ENCODE measurements at regions not wholly inside any gene's neighbourhood (a gene's known extent, or its start where the extent isn't known, plus 50 kb on each side); places are given as distances from the start of the nearest gene placed in this dataset.

- Mint-ChIP-seq H3K36me3 (ENCODE audit: insufficient read depth) (no peaks in the 10 kb centered on the region), H3K27ac (no peak overlapping the region), H3K4me3 (no peak overlapping the region), H3K27me3 (peaks cover 29 to 33% of the 10 kb centered on the region in 2 donors), H3K9me3 (no peaks in the 10 kb centered on the region), H3K4me1 (ENCODE audit: low read depth in 2 of 2) (no peaks in the 10 kb centered on the region)
- ATAC-seq (replicated peaks) (no peak), DNase-seq (no peak)
Measured at GRCh38 chr6:87995461-87995860, 52.2 kb upstream of the SPACA1 start.

- Mint-ChIP-seq H3K4me1 (ENCODE audit: low read depth in 2 of 2) (no peaks in the 10 kb centered on the region), H3K36me3 (ENCODE audit: insufficient read depth) (no peaks in the 10 kb centered on the region), H3K27ac (no peak overlapping the region), H3K9me3 (no peaks in the 10 kb centered on the region), H3K27me3 (peaks cover 17 to 20% of the 10 kb centered on the region in 2 donors), H3K4me3 (no peak overlapping the region)
- no peak for DNase-seq
- ATAC-seq (replicated peaks), result no peak
Measured at GRCh38 chr6:87993356-87993755, 54.3 kb upstream of the SPACA1 start.

GRCh38 chr6:87990871-87991270 lies 56.8 kb upstream of the SPACA1 start:
- H3K36me3 Mint-ChIP-seq (ENCODE audit: insufficient read depth), result no peaks in the 10 kb centered on the region
- no peak overlapping the region for H3K4me3 Mint-ChIP-seq

GRCh38 chr6:87982134-87982533 lies 65.5 kb upstream of the SPACA1 start:
- H3K9me3 Mint-ChIP-seq, result no peaks in the 10 kb centered on the region
- no peak for ATAC-seq (replicated peaks)
- no peak for DNase-seq
- H3K36me3 Mint-ChIP-seq (ENCODE audit: insufficient read depth), result no peaks in the 10 kb centered on the region
- no peak overlapping the region for H3K27ac Mint-ChIP-seq
- H3K4me1 Mint-ChIP-seq (ENCODE audit: low read depth in 2 of 2), result no peaks in the 10 kb centered on the region
- peaks cover 55 to 65% of the 10 kb centered on the region in 2 donors for H3K27me3 Mint-ChIP-seq
- H3K4me3 Mint-ChIP-seq, result no peak overlapping the region

More at GRCh38 chr6:87990871-87991270, 56.8 kb upstream of the SPACA1 start:
- Mint-ChIP-seq H3K27ac (no peak overlapping the region), H3K9me3 (no peaks in the 10 kb centered on the region), H3K4me1 (ENCODE audit: low read depth in 2 of 2) (no peaks in the 10 kb centered on the region), H3K27me3 (peaks cover 10 to 16% of the 10 kb centered on the region in 2 donors)
- DNase-seq, result no peak
- no peak for ATAC-seq (replicated peaks)

GRCh38 chr6:87979737-87980136 lies 67.9 kb upstream of the SPACA1 start:
- no peak for ATAC-seq (replicated peaks)
- H3K36me3 Mint-ChIP-seq (ENCODE audit: insufficient read depth), result peaks cover 3% of the 10 kb centered on the region
- H3K27ac Mint-ChIP-seq, result no peak overlapping the region
- H3K4me3 Mint-ChIP-seq, result no peak overlapping the region
- no peaks in the 10 kb centered on the region for H3K9me3 Mint-ChIP-seq
- DNase-seq, result no peak
- H3K4me1 Mint-ChIP-seq (ENCODE audit: low read depth in 2 of 2), result no peaks in the 10 kb centered on the region
- H3K27me3 Mint-ChIP-seq, result peaks cover 68 to 78% of the 10 kb centered on the region in 2 donors

GRCh38 chr6:87976616-87977015 lies 71.0 kb upstream of the SPACA1 start:
- DNase-seq (no peak), ATAC-seq (replicated peaks) (no peak)
- Mint-ChIP-seq H3K36me3 (ENCODE audit: insufficient read depth) (peaks cover 3% of the 10 kb centered on the region), H3K4me3 (no peak overlapping the region), H3K27me3 (peaks cover 54 to 55% of the 10 kb centered on the region in 2 donors), H3K4me1 (ENCODE audit: low read depth in 2 of 2) (no peaks in the 10 kb centered on the region), H3K9me3 (peaks cover 0 to 3% of the 10 kb centered on the region in 2 donors), H3K27ac (no peak overlapping the region)

- H3K4me3 Mint-ChIP-seq, result no peak overlapping the region
- no peak overlapping the region for H3K27ac Mint-ChIP-seq
Measured at GRCh38 chr6:87975561-87975960, 72.1 kb upstream of the SPACA1 start.

GRCh38 chr6:87972279-87972678 lies 75.4 kb upstream of the SPACA1 start:
- Mint-ChIP-seq H3K4me3 (no peak overlapping the region), H3K27ac (no peak overlapping the region), H3K36me3 (ENCODE audit: insufficient read depth) (peaks cover 3% of the 10 kb centered on the region), H3K27me3 (peaks cover 19 to 26% of the 10 kb centered on the region in 2 donors), H3K9me3 (peaks cover 0 to 3% of the 10 kb centered on the region in 2 donors), H3K4me1 (ENCODE audit: low read depth in 2 of 2) (no peaks in the 10 kb centered on the region)
- ATAC-seq (replicated peaks) (no peak), DNase-seq (no peak)

More at GRCh38 chr6:87975561-87975960, 72.1 kb upstream of the SPACA1 start:
- H3K27me3 Mint-ChIP-seq, result peaks cover 43 to 50% of the 10 kb centered on the region in 2 donors
- ATAC-seq (replicated peaks) (no peak), DNase-seq (no peak)
- peaks cover 0 to 3% of the 10 kb centered on the region in 2 donors for H3K9me3 Mint-ChIP-seq
- H3K4me1 Mint-ChIP-seq (ENCODE audit: low read depth in 2 of 2), result no peaks in the 10 kb centered on the region
- H3K36me3 Mint-ChIP-seq (ENCODE audit: insufficient read depth), result peaks cover 3% of the 10 kb centered on the region

GRCh38 chr6:87971605-87972262 lies 75.9 kb upstream of the SPACA1 start:
- Mint-ChIP-seq H3K36me3 (ENCODE audit: insufficient read depth) (peaks cover 3% of the 10 kb centered on the region), H3K27ac (no peak overlapping the region), H3K4me1 (ENCODE audit: low read depth in 2 of 2) (no peaks in the 10 kb centered on the region), H3K9me3 (peaks cover 0 to 3% of the 10 kb centered on the region in 2 donors), H3K27me3 (peaks cover 14 to 24% of the 10 kb centered on the region in 2 donors), H3K4me3 (no peak overlapping the region)
- no peak for ATAC-seq (replicated peaks)
- no peak for DNase-seq

- Mint-ChIP-seq H3K4me3 (no peak overlapping the region), H3K9me3 (peaks cover 0 to 1% of the 10 kb centered on the region in 2 donors), H3K4me1 (ENCODE audit: low read depth in 2 of 2) (no peaks in the 10 kb centered on the region), H3K36me3 (ENCODE audit: insufficient read depth) (no peaks in the 10 kb centered on the region), H3K27me3 (peaks cover 9 to 18% of the 10 kb centered on the region in 2 donors), H3K27ac (no peak overlapping the region)
- DNase-seq (peak; percentile 3 to 8 (median 7)), ATAC-seq (replicated peaks) (peak; percentile 75)
Measured at GRCh38 chr6:87968435-87969278, 79.0 kb upstream of the SPACA1 start.

GRCh38 chr6:87965806-87966205 lies 81.8 kb upstream of the SPACA1 start:
- ATAC-seq (replicated peaks), result no peak
- Mint-ChIP-seq H3K36me3 (ENCODE audit: insufficient read depth) (no peaks in the 10 kb centered on the region), H3K27ac (no peak overlapping the region), H3K4me3 (no peak overlapping the region), H3K9me3 (no peaks in the 10 kb centered on the region), H3K4me1 (ENCODE audit: low read depth in 2 of 2) (no peaks in the 10 kb centered on the region), H3K27me3 (peaks cover 13 to 18% of the 10 kb centered on the region in 2 donors)
- DNase-seq, result no peak

- no peaks in the 10 kb centered on the region for H3K4me1 Mint-ChIP-seq (ENCODE audit: low read depth in 2 of 2)
- ATAC-seq (replicated peaks), result no peak
- no peak for DNase-seq
- H3K4me3 Mint-ChIP-seq, result no peak overlapping the region
- peaks cover 8 to 25% of the 10 kb centered on the region in 2 donors for H3K27me3 Mint-ChIP-seq
- H3K27ac Mint-ChIP-seq, result peak overlapping the region in 1 of 2 donors; percentile 29
- H3K9me3 Mint-ChIP-seq, result no peaks in the 10 kb centered on the region
- H3K36me3 Mint-ChIP-seq (ENCODE audit: insufficient read depth), result no peaks in the 10 kb centered on the region
Measured at GRCh38 chr6:87959083-87959482, 88.6 kb upstream of the SPACA1 start.

GRCh38 chr6:87951751-87952150 lies 95.9 kb upstream of the SPACA1 start:
- DNase-seq (no peak), ATAC-seq (replicated peaks) (no peak)
- no peak overlapping the region for H3K4me3 Mint-ChIP-seq
- no peaks in the 10 kb centered on the region for H3K9me3 Mint-ChIP-seq
- no peaks in the 10 kb centered on the region for H3K36me3 Mint-ChIP-seq (ENCODE audit: insufficient read depth)
- no peak overlapping the region for H3K27ac Mint-ChIP-seq
- H3K27me3 Mint-ChIP-seq, result peaks cover 16 to 21% of the 10 kb centered on the region in 2 donors
- H3K4me1 Mint-ChIP-seq (ENCODE audit: low read depth in 2 of 2), result no peaks in the 10 kb centered on the region

- DNase-seq (no peak), ATAC-seq (replicated peaks) (no peak)
- Mint-ChIP-seq H3K9me3 (no peaks in the 10 kb centered on the region), H3K27me3 (peaks cover 15 to 25% of the 10 kb centered on the region in 2 donors), H3K36me3 (ENCODE audit: insufficient read depth) (no peaks in the 10 kb centered on the region), H3K27ac (no peak overlapping the region), H3K4me1 (ENCODE audit: low read depth in 2 of 2) (no peaks in the 10 kb centered on the region), H3K4me3 (no peak overlapping the region)
Measured at GRCh38 chr6:87950614-87951013, 97.0 kb upstream of the SPACA1 start.

All from effector memory CD8-positive, alpha-beta T cell (primary cell).